Endothelial cell of umbilical vein (primary cell): ENCODE measurements at regions not wholly inside any gene's neighbourhood (a gene's known extent, or its start where the extent isn't known, plus 50 kb on each side); places are given as distances from the start of the nearest gene placed in this dataset.

Source experiments
- EZH2 ChIP-seq: IDR thresholded peaks from 2 replicates; pipeline ENCODE4 v1.6.1; 2012; ENCODE audit warnings: borderline replicate concordance, low read depth, mild to moderate bottlenecking, moderate library complexity, low read length, inconsistent platforms; ENCODE audit not compliant: severe bottlenecking
- GATA2 ChIP-seq: IDR thresholded peaks from 2 replicates; pipeline ENCODE4 v1.7.0; 2011; ENCODE audit warnings: low read depth, mild to moderate bottlenecking, moderate library complexity, mixed read lengths, low read length; ENCODE audit not compliant: insufficient read length, insufficient read depth
- POLR2AphosphoS5 ChIP-seq: IDR thresholded peaks from 2 replicates; pipeline ENCODE4 v1.6.1; 2012; ENCODE audit warnings: low read depth, mild to moderate bottlenecking, control low read depth, low read length, moderate library complexity; ENCODE audit not compliant: insufficient read depth
- TF ChIP-seq, protein P1 (sequence below), 2 donors: IDR thresholded peaks; 1 replicate in 1 of 2; 2 replicates in 1 of 2; pipeline ENCODE4 v1.5.1; 2011; ENCODE audit warnings: low read length in 2 of 2, mild to moderate bottlenecking in 2 of 2, moderate library complexity in 2 of 2, control low read depth in 1 of 2, inconsistent platforms in 1 of 2, low read depth in 1 of 2; ENCODE audit not compliant: insufficient read depth in 1 of 2; ENCODE audit errors: extremely low read depth in 1 of 2

DNA sequence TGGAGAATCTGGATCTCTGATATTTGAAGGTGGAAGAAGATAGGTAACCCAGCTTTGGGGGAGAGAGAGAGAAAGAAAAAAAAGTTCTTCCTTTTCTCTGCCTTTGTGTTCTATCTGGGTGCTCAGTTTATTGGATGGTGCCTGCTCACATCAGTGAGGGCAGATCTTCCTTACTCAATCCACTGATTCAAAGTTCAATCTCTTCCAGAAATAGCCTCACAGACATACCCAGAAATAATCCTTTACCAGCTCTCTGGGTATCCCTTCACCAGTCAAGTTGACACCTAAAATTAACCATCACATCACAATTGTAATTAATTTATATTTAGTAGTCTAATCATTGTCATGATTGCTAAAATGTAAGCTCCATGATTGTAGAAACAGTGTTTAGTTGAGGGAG lies 189.1 kb downstream of the EPM2A start:
- TF ChIP-seq, protein P1, sequence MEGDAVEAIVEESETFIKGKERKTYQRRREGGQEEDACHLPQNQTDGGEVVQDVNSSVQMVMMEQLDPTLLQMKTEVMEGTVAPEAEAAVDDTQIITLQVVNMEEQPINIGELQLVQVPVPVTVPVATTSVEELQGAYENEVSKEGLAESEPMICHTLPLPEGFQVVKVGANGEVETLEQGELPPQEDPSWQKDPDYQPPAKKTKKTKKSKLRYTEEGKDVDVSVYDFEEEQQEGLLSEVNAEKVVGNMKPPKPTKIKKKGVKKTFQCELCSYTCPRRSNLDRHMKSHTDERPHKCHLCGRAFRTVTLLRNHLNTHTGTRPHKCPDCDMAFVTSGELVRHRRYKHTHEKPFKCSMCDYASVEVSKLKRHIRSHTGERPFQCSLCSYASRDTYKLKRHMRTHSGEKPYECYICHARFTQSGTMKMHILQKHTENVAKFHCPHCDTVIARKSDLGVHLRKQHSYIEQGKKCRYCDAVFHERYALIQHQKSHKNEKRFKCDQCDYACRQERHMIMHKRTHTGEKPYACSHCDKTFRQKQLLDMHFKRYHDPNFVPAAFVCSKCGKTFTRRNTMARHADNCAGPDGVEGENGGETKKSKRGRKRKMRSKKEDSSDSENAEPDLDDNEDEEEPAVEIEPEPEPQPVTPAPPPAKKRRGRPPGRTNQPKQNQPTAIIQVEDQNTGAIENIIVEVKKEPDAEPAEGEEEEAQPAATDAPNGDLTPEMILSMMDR (IDR thresholded peaks at IDR 0.05; ENCODE audit: extremely low read depth in 1 of 2, insufficient read depth in 1 of 2, low read depth in 1 of 2, low read length in 2 of 2): no peak
- TF ChIP-seq POLR2AphosphoS5 (no peak), GATA2 (no peak), EZH2 (no peak)
